Aorta (tissue), 5 donors: ENCODE measurements at regions not wholly inside any gene's neighbourhood (a gene's known extent, or its start where the extent isn't known, plus 50 kb on each side); places are given as distances from the start of the nearest gene placed in this dataset.

Experiments
- ATAC-seq: fragments of 200-7000 bp; cut with Tn5 transposase; one replicate; pipeline ENCODE4 v1.9.1; 2022; ENCODE audit warnings: moderate library complexity; ENCODE audit not compliant: low FRiP score
- DNase-seq, 2 donors: peaks; one replicate each; pipeline ENCODE4 v3.0.0-alpha.2; 2020
- H3K27ac ChIP-seq, 2 donors: one replicate each; pipeline ENCODE4 v1.5.1; 2013; ENCODE audit warnings: low read length in 2 of 2, mild to moderate bottlenecking in 2 of 2, moderate library complexity in 2 of 2, control low read depth in 1 of 2, inconsistent platforms in 1 of 2, low read depth in 1 of 2
- H3K27me3 ChIP-seq, 2 donors: one replicate each; pipeline ENCODE4 v1.6.1; 2013; ENCODE audit warnings: control low read depth in 1 of 2, low read length in 1 of 2, mild to moderate bottlenecking in 1 of 2, moderate library complexity in 1 of 2; ENCODE audit not compliant: insufficient read depth in 2 of 2, control insufficient read depth in 1 of 2
- H3K36me3 ChIP-seq, 2 donors: one replicate each; pipeline ENCODE4 v1.6.1; 2013; ENCODE audit warnings: control low read depth in 1 of 2, low read length in 1 of 2, mild to moderate bottlenecking in 1 of 2; ENCODE audit not compliant: insufficient read depth in 2 of 2, control insufficient read depth in 1 of 2
- H3K4me1 ChIP-seq, 2 donors: one replicate each; pipeline ENCODE4 v1.6.1; 2013; ENCODE audit warnings: low read length in 2 of 2, control low read depth in 1 of 2, mild to moderate bottlenecking in 1 of 2, moderate library complexity in 1 of 2; ENCODE audit not compliant: insufficient read depth in 2 of 2, control insufficient read depth in 1 of 2
- H3K4me3 ChIP-seq, 2 donors: one replicate each; pipeline ENCODE4 v1.5.1; 2013; ENCODE audit warnings: low read length in 2 of 2, control low read depth in 1 of 2, mild to moderate bottlenecking in 1 of 2
- H3K9me3 ChIP-seq: one replicate; pipeline ENCODE4 v1.6.1; 2013; ENCODE audit warnings: mild to moderate bottlenecking, low read length; ENCODE audit not compliant: control insufficient read depth
- WGBS, 2 donors: extraction: QIAGEN DNeasy Blood & Tissue Kit; methylation state at CpG; one replicate each; pipeline ENCODE4 v1.1.7; 2013; 5-methylcytosine and 5-hydroxymethylcytosine counted together
- intact Hi-C, 2 donors: fragments of 100-400 bp; cut with DNase I; formaldehyde crosslinking; loops; one replicate each; pipeline versions ENCODE4 v1.14.2 to v1.15.0; 2022
- donor health status: healthy with polysubstance abuse.
- donor health status: Bipolar disorder and iron deficiency.
- donor health status: DM: no; HTN: no; CAD: no.
- donor health status: DM: no; HTN: no; CAD: no.
- donor health status: DM: yes; HTN: yes; CAD: no.

- intact Hi-C loops, result no loop called here
- Histone ChIP-seq H3K27ac (no peak overlapping the region), H3K9me3 (no peaks in the 10 kb centered on the region), H3K4me1 (no peaks in the 10 kb centered on the region), H3K4me3 (no peak overlapping the region), H3K27me3 (no peaks in the 10 kb centered on the region), H3K36me3 (no peaks in the 10 kb centered on the region)
- WGBS, 2 donors, result 90 to 95% methylated on average over 14 of the region's 14 CpGs
- DNase-seq (no peak), ATAC-seq (no peak)
Observed at GRCh38 chr18:64983497-64984238, 767.1 kb upstream of the CDH7 start.

GRCh38 chr18:64982414-64983055, 768.3 kb upstream of the CDH7 start:
- DNase-seq (no peak), ATAC-seq (no peak)
- Histone ChIP-seq H3K27me3 (no peaks in the 10 kb centered on the region), H3K4me1 (no peaks in the 10 kb centered on the region), H3K4me3 (no peak overlapping the region), H3K9me3 (no peaks in the 10 kb centered on the region), H3K27ac (no peak overlapping the region), H3K36me3 (no peaks in the 10 kb centered on the region)
- intact Hi-C loops, result no loop called here
- WGBS, 2 donors, result 49 to 51% methylated on average over 2 of the region's 2 CpGs

- ATAC-seq (no peak), DNase-seq (no peak)
- H3K9me3 ChIP-seq, result no peaks in the 10 kb centered on the region
- intact Hi-C loops, result no loop called here
- no peaks in the 10 kb centered on the region for H3K27me3 ChIP-seq
- no peaks in the 10 kb centered on the region for H3K36me3 ChIP-seq
- no peak overlapping the region for H3K4me3 ChIP-seq
- H3K27ac ChIP-seq, result no peak overlapping the region
- 89 to 94% methylated on average over 2 of the region's 2 CpGs for WGBS, 2 donors
- no peaks in the 10 kb centered on the region for H3K4me1 ChIP-seq
Observed at GRCh38 chr18:64981915-64982314, 768.9 kb upstream of the CDH7 start.

- H3K9me3 ChIP-seq, result no peaks in the 10 kb centered on the region
- no peak for ATAC-seq
- DNase-seq, result no peak
- intact Hi-C loops, result no loop called here
- 87 to 91% methylated on average over 2 of the region's 2 CpGs for WGBS, 2 donors
- H3K36me3 ChIP-seq, result no peaks in the 10 kb centered on the region
- H3K27me3 ChIP-seq, result no peaks in the 10 kb centered on the region
- no peaks in the 10 kb centered on the region for H3K4me1 ChIP-seq
- H3K27ac ChIP-seq, result no peak overlapping the region
- H3K4me3 ChIP-seq, result no peak overlapping the region
Observed at GRCh38 chr18:64979791-64980190, 771.0 kb upstream of the CDH7 start.

GRCh38 chr18:64974391-64975125, 776.3 kb upstream of the CDH7 start:
- 68 to 69% methylated on average over 8 of the region's 8 CpGs for WGBS, 2 donors

GRCh38 chr18:64972545-64972944, 778.3 kb upstream of the CDH7 start:
- Histone ChIP-seq H3K27me3 (no peaks in the 10 kb centered on the region), H3K36me3 (no peaks in the 10 kb centered on the region), H3K9me3 (no peaks in the 10 kb centered on the region), H3K4me1 (no peaks in the 10 kb centered on the region), H3K27ac (no peak overlapping the region), H3K4me3 (no peak overlapping the region)
- intact Hi-C loops, result no loop called here
- ATAC-seq (no peak), DNase-seq (no peak)
- WGBS, 2 donors, result 31 to 34% methylated on average over 2 of the region's 2 CpGs

More at GRCh38 chr18:64974391-64975125, 776.3 kb upstream of the CDH7 start:
- DNase-seq (no peak), ATAC-seq (no peak)
- intact Hi-C loops, result no loop called here
- Histone ChIP-seq H3K9me3 (no peaks in the 10 kb centered on the region), H3K4me3 (no peak overlapping the region), H3K27me3 (no peaks in the 10 kb centered on the region), H3K27ac (no peak overlapping the region), H3K4me1 (no peaks in the 10 kb centered on the region), H3K36me3 (no peaks in the 10 kb centered on the region)

- DNase-seq (no peak), ATAC-seq (no peak)
- Histone ChIP-seq H3K4me1 (no peaks in the 10 kb centered on the region), H3K4me3 (no peak overlapping the region), H3K9me3 (no peaks in the 10 kb centered on the region), H3K27me3 (no peaks in the 10 kb centered on the region), H3K27ac (no peak overlapping the region), H3K36me3 (no peaks in the 10 kb centered on the region)
- intact Hi-C loops, result no loop called here
Observed at GRCh38 chr18:64966667-64967066, 784.1 kb upstream of the CDH7 start.

- Histone ChIP-seq H3K27me3 (no peaks in the 10 kb centered on the region), H3K4me3 (no peak overlapping the region), H3K27ac (no peak overlapping the region), H3K4me1 (no peaks in the 10 kb centered on the region), H3K36me3 (no peaks in the 10 kb centered on the region), H3K9me3 (no peaks in the 10 kb centered on the region)
- 50 to 52% methylated on average over 3 of the region's 3 CpGs for WGBS, 2 donors
- no peak for ATAC-seq
- no peak for DNase-seq
- intact Hi-C loops, result no loop called here
Observed at GRCh38 chr18:64956465-64956864, 794.3 kb upstream of the CDH7 start.

GRCh38 chr18:64949885-64950284, 800.9 kb upstream of the CDH7 start:
- no peaks in the 10 kb centered on the region for H3K4me1 ChIP-seq
- intact Hi-C loops, result no loop called here
- WGBS, 2 donors, result 94 to 95% methylated on average over 4 of the region's 4 CpGs
- no peak overlapping the region for H3K4me3 ChIP-seq
- no peak for ATAC-seq
- H3K27me3 ChIP-seq, result no peaks in the 10 kb centered on the region
- DNase-seq, result no peak
- no peak overlapping the region for H3K27ac ChIP-seq
- peaks cover 3% of the 10 kb centered on the region for H3K9me3 ChIP-seq
- no peaks in the 10 kb centered on the region for H3K36me3 ChIP-seq
